ENCODE measurements at regions not wholly inside any gene's neighbourhood (a gene's known extent, or its start where the extent isn't known, plus 50 kb on each side); places are given as distances from the start of the nearest gene placed in this dataset.

- Histone ChIP-seq H3K4me3 (ENCODE audit: low read depth, low read length, poor library complexity, severe bottlenecking) (no peak overlapping the region), H4K20me1 (ENCODE audit: insufficient read depth, low read length) (no peaks in the 10 kb centered on the region), H3K79me2 (ENCODE audit: insufficient read depth, low read depth, low read length) (no peaks in the 10 kb centered on the region), H3K9me3 (ENCODE audit: low read length) (no peaks in the 10 kb centered on the region), H3K9me2 (ENCODE audit: insufficient read depth, low read length) (no peaks in the 10 kb centered on the region), H2AFZ (ENCODE audit: low read length) (no peak overlapping the region), H3K4me1 (ENCODE audit: insufficient read depth, low read length, poor library complexity, severe bottlenecking) (no peaks in the 10 kb centered on the region), H3K36me3 (ENCODE audit: insufficient read depth, low read length) (no peaks in the 10 kb centered on the region), H3K4me2 (ENCODE audit: low read length) (no peak overlapping the region), H3K27ac (ENCODE audit: low read depth, low read length, poor library complexity, severe bottlenecking) (no peak overlapping the region)
- ChIA-PET POLR2A (interaction anchor here (0.6 kb wide), 1 partner anchor 1215 kb away, joined by 3 read pairs; no protein-coding TSS in a partner anchor), CTCF (ENCODE audit: unreplicated experiment) (no interaction called here)
- TF ChIP-seq EZH2phosphoT487 (IDR thresholded peaks at IDR 0.05; ENCODE audit: borderline replicate concordance, low read depth, low read length) (no peak), CTCF (conservative IDR thresholded peaks at IDR 0.05; ENCODE audit: low read length) (no peak)
- no peak for DNase-seq (ENCODE audit: low spot score)
- intact Hi-C loops (cut with micrococcal nuclease; ENCODE audit: unreplicated experiment) = no loop called here
- no TSS peak for BruUV-seq (replicated peaks)
Measured at GRCh38 chr1:55359611-55360010, 144.4 kb upstream of the USP24 start.

- no peak for DNase-seq (ENCODE audit: low spot score)
- Histone ChIP-seq H2AFZ (ENCODE audit: low read length) (no peak overlapping the region), H3K9me3 (ENCODE audit: low read length) (no peaks in the 10 kb centered on the region), H3K4me2 (ENCODE audit: low read length) (no peak overlapping the region), H3K79me2 (ENCODE audit: insufficient read depth, low read depth, low read length) (no peaks in the 10 kb centered on the region), H3K36me3 (ENCODE audit: insufficient read depth, low read length) (no peaks in the 10 kb centered on the region), H3K4me1 (ENCODE audit: insufficient read depth, low read length, poor library complexity, severe bottlenecking) (no peaks in the 10 kb centered on the region), H4K20me1 (ENCODE audit: insufficient read depth, low read length) (no peaks in the 10 kb centered on the region), H3K27ac (ENCODE audit: low read depth, low read length, poor library complexity, severe bottlenecking) (no peak overlapping the region), H3K9me2 (ENCODE audit: insufficient read depth, low read length) (no peaks in the 10 kb centered on the region), H3K4me3 (ENCODE audit: low read depth, low read length, poor library complexity, severe bottlenecking) (no peak overlapping the region)
- POLR2A ChIA-PET = no interaction called here
- no peak for TF ChIP-seq EZH2phosphoT487 (IDR thresholded peaks at IDR 0.05; ENCODE audit: borderline replicate concordance, low read depth, low read length)
- TF ChIP-seq CTCF (conservative IDR thresholded peaks at IDR 0.05; ENCODE audit: low read length) = no peak
- CTCF ChIA-PET (ENCODE audit: unreplicated experiment) = no interaction called here
- BruUV-seq (replicated peaks) = no TSS peak
- intact Hi-C loops (cut with micrococcal nuclease; ENCODE audit: unreplicated experiment) = no loop called here
Measured at GRCh38 chr1:55358581-55358980, 143.4 kb upstream of the USP24 start.

GRCh38 chr1:55355549-55355948 is 140.4 kb upstream of the USP24 start:
- DNase-seq (ENCODE audit: low spot score) = no peak
- Histone ChIP-seq H3K9me3 (ENCODE audit: low read length) (no peaks in the 10 kb centered on the region), H3K79me2 (ENCODE audit: insufficient read depth, low read depth, low read length) (no peaks in the 10 kb centered on the region), H3K4me3 (ENCODE audit: low read depth, low read length, poor library complexity, severe bottlenecking) (no peak overlapping the region), H2AFZ (ENCODE audit: low read length) (no peak overlapping the region), H4K20me1 (ENCODE audit: insufficient read depth, low read length) (no peaks in the 10 kb centered on the region), H3K36me3 (ENCODE audit: insufficient read depth, low read length) (no peaks in the 10 kb centered on the region), H3K4me2 (ENCODE audit: low read length) (no peak overlapping the region), H3K9me2 (ENCODE audit: insufficient read depth, low read length) (no peaks in the 10 kb centered on the region), H3K4me1 (ENCODE audit: insufficient read depth, low read length, poor library complexity, severe bottlenecking) (no peaks in the 10 kb centered on the region), H3K27ac (ENCODE audit: low read depth, low read length, poor library complexity, severe bottlenecking) (no peak overlapping the region)
- intact Hi-C loops (cut with micrococcal nuclease; ENCODE audit: unreplicated experiment) = no loop called here
- ChIA-PET CTCF (ENCODE audit: unreplicated experiment) (no interaction called here), POLR2A (interaction anchor here (1.3 kb wide), 1 partner anchor 38 kb away, joined by 3 read pairs; no protein-coding TSS in a partner anchor)
- TF ChIP-seq EZH2phosphoT487 (IDR thresholded peaks at IDR 0.05; ENCODE audit: borderline replicate concordance, low read depth, low read length) = no peak
- no TSS peak for BruUV-seq (replicated peaks)
